SW 1271 (cell line): ENCODE measurements at regions not wholly inside any gene's neighbourhood (a gene's known extent, or its start where the extent isn't known, plus 50 kb on each side); places are given as distances from the start of the nearest gene placed in this dataset.
"Not testable (repeated sequence)": the region's sequence is repeated elsewhere in the genome, so short reads cannot be mapped to it uniquely, and the experiment has no call there.

Experiments used
- DNase-seq, 2 experiments: peaks; one replicate each; lab custom pipeline; 2025; lab: John Stamatoyannopoulos, UW

DNA sequence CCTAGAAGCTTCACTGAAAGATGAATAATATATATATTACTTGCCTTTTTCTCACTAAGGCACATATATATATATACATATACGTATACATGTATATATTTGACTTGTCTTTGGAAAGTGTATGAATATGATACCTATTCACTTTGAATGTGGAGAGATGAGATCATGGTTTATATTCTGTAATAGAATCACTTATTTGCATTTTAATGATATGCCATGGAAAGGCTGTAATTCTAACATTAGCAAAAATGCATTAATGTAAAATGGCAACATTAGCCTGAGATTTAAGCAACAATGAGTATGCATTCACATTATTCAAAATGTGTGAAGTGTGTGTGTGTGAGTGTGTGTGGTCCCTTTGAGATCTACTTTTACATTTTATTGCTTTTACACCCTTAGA is 54.5 kb upstream of the PRKD1 start:
- no peak for DNase-seq

GRCh38 chr14:29982993-29983392 is 55.3 kb upstream of the PRKD1 start:
- DNase-seq: no peak

GRCh38 chr14:29990344-29990857 is 62.8 kb upstream of the PRKD1 start:
- DNase-seq: not testable (repeated sequence)

DNA sequence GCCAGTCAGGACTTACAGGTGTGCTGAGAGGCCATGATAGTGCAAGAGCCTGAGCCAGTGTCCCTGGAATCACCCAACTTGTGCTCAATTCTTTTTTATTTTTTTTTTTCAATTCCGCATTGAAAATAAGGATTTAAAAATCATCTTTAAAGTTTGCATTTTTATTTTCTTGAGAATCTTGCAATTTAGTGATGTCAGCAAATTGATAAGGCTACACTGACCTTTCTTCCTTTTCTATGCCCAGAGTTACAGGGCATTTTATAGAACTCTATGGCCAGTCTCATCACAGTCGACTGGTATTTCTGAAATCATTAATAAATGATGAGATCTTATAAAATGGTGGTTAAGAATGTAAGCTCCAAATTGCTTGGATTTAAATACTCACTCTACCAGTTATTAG is 63.3 kb upstream of the PRKD1 start:
- no peak for DNase-seq

DNA sequence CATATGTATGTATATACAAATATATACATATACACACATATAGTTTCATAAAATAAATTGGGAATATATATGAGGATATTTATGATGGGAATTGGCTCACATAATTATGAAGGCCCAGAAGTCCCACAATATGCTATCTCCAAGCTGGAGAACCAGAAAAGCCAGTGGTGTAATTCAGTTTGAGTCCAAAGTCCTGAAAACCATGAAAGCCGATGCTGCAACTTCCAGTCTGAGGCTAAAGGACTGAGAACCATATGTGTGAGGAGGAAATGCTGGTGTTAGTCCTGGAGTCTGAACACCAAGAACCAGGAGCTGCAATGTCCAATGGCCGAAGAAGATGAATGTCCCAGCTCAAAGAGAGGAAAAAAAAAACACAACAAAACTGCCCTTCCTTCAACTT is 65.5 kb upstream of the PRKD1 start:
- no peak for DNase-seq

DNA sequence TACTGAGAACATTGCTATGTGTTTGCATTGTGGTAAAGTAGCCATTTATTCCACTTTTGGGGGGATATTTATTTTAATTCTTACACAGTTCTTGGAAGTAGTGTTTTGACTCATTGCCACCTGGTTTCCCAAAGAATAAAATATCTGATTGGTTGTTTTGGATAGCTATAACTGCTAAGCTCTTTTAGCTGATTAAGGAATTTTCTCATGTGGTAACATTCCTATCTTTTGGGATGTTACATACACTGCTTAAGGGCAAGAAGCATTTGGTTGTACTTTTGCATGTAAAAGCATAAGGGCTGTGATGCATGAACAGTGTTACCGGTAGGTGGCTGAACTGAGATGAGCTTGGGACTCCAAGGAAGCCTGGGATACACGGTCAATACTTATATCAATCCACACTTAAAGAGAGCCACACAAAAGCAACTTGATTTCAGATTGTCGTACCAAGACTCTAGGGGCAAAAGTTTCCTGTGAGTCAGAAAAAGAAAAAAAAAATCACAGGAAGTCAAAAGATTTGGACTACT is 71.4 kb upstream of the PRKD1 start:
- DNase-seq: no peak

DNA sequence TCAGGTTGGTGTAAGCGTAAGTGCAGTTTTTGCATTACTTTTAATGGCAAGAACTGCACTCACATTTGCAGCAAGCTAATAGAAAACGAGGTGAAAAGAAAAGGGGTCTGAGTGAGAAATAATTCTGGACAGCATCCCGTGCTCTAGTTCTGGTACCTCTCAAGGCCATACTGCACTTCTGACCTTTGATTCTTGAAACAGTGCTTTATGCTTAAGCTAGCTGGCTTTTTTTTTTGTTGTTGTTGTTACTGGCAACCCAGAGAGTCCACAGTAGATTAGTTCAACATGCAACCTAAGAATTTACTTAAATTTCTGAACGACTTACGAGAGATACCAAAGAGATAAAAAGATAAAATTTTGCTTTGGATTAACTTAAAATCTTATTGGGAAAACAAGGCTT is 75.2 kb upstream of the PRKD1 start:
- DNase-seq: no peak

DNA sequence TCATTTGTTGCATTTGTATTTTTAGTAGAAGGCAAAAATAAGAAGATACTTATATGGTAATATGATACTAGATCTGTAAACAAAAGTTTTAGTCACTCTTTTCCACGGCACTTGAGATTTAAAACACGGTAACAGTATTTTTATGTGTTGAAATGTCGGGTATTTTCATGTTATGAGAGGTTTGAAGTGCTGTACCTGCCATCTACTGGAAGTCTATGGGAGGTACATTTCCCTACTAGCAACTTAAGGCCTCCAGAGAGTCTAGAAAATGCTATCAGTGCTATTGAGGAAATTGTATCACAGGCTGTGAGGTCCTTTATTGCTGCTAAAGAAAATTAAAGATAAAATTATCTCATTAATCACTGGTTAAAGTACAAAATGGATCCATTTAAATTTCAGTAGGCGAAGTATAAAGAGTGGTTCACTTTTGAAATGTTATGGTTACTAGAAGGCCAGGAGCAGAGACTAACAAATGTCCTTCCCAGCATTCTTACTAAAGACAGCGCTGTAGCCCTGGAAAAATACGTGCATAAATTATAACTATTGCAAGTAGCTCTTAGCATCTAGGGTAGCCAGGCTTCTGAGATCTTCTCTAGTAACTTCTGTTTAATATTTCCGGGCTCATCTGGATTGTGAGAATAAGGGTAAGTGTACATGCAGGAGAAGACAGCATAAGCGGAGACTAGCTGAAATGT is 77.6 kb upstream of the PRKD1 start:
- DNase-seq: peak in 1 of 2 experiments; percentile 62

GRCh38 chr14:30006695-30007094 is 79.0 kb upstream of the PRKD1 start:
- DNase-seq: no peak

- no peak for DNase-seq
Observed at GRCh38 chr14:30015489-30015888, 87.8 kb upstream of the PRKD1 start.

- DNase-seq: no peak
Observed at GRCh38 chr14:30016002-30016401, 88.4 kb upstream of the PRKD1 start.

DNA sequence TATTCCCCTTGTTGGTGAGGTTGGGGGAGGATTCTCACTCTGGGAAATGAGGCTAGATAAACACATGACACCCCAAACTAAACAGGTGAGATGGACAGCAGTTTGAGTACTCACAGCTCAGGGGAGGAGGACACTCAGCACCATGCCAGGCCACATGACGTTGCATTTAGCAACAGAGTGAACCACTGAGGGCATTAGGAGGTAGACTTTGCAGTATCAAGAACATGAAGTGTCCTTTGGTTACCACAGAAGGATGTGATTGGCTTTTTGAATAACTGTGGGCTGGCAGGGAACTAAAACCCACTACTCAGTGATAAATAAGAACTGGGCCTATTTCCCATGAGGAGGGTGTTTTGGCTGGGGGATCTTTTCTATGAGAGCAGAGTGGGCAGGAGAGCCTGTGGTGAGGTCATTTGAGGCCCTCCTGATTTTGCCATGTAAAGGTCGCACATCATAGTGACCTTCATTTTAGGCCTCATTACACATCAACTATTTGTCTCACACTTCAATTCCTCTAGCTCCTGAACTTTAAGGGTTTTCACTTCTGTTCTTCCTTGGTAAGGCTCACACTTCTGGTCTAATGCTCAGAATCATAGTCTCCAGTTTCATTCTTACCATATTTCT is 89.8 kb upstream of the PRKD1 start:
- no peak for DNase-seq

DNA sequence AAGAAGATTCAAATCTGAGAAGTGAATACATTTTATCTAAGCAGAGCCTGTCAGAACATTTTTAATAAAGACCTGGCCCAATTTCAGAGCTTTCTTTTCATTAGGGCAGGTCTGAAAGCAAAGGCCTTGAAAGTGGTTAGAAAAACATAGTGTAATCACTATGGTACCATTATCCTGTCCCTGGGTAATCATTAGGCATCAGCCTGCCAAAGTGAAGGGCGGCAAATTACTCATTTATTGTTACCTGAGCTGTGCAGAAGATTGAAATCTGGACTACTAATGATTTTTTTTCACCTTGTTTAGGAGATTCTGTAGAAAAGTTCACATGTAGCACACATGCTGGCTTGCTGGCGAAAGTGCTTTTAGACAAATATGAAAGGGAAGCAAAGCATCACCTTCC is 92.6 kb upstream of the PRKD1 start:
- no peak for DNase-seq

GRCh38 chr14:30020687-30021086 is 93.0 kb upstream of the PRKD1 start:
- no peak for DNase-seq

- DNase-seq: not testable (repeated sequence)
Observed at GRCh38 chr14:30023350-30023749, 95.7 kb upstream of the PRKD1 start.

- DNase-seq: no peak
Observed at GRCh38 chr14:30034152-30034551, 106.5 kb upstream of the PRKD1 start.

GRCh38 chr14:30035361-30035760 is 107.7 kb upstream of the PRKD1 start:
- DNase-seq: no peak

GRCh38 chr14:30045720-30046119 is 118.1 kb upstream of the PRKD1 start:
- no peak for DNase-seq

GRCh38 chr14:30053103-30053502 is 125.5 kb upstream of the PRKD1 start:
- no peak for DNase-seq

DNA sequence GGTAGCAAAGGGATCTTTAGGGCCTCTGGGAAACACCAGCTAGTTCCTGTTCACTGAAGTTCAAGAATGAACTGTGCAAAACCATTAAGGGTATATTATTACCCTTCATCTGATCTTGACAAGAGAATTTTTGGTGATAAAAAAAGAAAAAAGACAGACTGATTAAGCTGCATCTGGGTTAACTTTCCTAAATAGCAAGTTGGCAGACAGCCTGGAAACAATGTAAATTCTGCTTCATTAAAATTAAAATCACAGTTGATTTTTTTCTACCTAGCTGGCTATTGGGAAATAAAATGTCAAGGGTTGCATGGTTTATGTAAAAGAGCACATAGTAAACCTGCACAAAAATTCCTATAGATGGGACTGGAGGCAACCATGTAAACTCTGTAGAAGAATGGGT is 126.6 kb upstream of the PRKD1 start:
- DNase-seq: no peak

DNA sequence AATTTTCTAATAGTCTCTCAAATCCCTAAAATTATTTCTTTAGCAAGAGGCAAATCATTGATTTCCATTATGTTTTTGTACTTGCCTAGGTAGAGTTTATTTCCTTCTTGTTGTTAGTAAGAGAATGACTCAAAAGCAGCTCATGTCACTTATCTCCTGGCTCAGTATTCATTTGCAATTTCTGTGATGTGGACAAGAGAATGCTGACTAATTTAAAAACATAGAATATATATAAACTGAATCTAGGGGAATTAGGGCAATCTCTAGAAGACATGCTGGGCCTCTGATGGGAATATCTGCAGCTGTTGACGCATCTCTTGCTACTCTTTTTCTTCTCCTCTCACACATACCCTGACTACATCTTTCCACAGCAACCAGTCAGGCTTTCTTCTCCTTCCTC is 130.8 kb upstream of the PRKD1 start:
- no peak for DNase-seq

DNA sequence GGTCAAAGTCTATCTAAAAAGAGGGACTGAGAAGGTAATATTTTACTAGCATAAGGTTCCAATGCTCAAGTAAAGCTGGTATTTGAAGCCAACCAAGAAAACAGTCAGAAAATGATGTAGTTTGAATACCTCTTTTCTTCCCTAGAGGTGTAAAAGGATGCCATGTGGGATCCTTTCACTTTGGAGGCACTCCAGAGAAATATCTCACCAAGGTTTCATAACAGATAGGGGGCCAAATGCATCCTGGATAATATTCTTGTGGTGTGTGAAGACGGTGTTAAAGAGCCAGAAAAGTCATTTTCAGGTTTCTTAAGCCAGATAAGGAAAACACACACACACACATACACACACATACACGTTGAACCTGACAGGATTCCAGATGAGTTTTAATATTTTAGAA is 136.1 kb upstream of the PRKD1 start:
- DNase-seq: no peak

DNA sequence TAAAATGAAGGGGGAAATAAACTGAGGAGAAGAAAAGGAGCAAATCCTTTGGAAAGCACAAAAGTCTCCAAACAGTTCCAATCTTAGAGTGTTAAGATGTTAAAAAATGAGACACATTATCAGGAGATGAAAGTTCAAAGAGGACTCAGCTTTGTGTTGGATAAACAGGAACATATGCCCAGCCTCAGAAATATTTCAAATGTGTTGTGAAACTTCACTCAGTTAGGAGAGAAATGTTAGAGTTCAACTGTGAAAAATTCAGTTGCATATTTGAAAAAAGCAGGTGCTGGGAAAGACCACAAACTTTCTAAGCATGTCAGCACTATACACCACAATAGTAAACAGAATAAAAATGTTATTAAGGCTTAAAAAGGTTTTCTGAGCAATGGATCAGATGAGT is 136.8 kb upstream of the PRKD1 start:
- no peak for DNase-seq

- no peak for DNase-seq
Observed at GRCh38 chr14:30069536-30069935, 141.9 kb upstream of the PRKD1 start.
